ENCODE measurements at regions not wholly inside any gene's neighbourhood (a gene's known extent, or its start where the extent isn't known, plus 50 kb on each side); places are given as distances from the start of the nearest gene placed in this dataset.

- Histone ChIP-seq H3K9me3 (replicated peaks; ENCODE audit: control insufficient read depth, insufficient read depth, low read depth, low read length) (0 out of 2 replicates have a peak, but pooled peaks cover 4% of the 10 kb centered on the region), H4K20me1 (replicated peaks; ENCODE audit: control insufficient read depth, insufficient read depth, low read length) (no peaks in the 10 kb centered on the region), H3K9me1 (ENCODE audit: control insufficient read depth, insufficient read depth, low read length) (no peaks in the 10 kb centered on the region), H3K27ac (ENCODE audit: extremely low read depth, low read depth, low read length) (no peak overlapping the region), H3K4me2 (ENCODE audit: insufficient read depth, low read length) (no peak overlapping the region), H3K27me3 (ENCODE audit: control insufficient read depth in 2 of 2, insufficient read depth in 2 of 2, low read length in 2 of 2) (no peaks in the 10 kb centered on the region), H3K4me1 (replicated peaks in 1 of 2; ENCODE audit: control insufficient read depth in 2 of 2, insufficient read depth in 2 of 2, low read length in 2 of 2) (no peaks in the 10 kb centered on the region), H2AFZ (ENCODE audit: low read depth, low read length) (no peak overlapping the region), H3K4me3 (no peak overlapping the region), H3K9ac (ENCODE audit: insufficient read depth in 1 of 2, low read depth in 2 of 2, low read length in 2 of 2) (no peak overlapping the region), H3K79me2 (ENCODE audit: control insufficient read depth, insufficient read depth, low read length) (no peaks in the 10 kb centered on the region), H3K36me3 (ENCODE audit: control insufficient read depth, insufficient read depth, low read length) (no peaks in the 10 kb centered on the region)
- in situ Hi-C loops (cut with MboI) (no loop called here), intact Hi-C loops (cut with micrococcal nuclease) (no loop called here)
- no TSS peak for BruUV-seq (replicated peaks)
- POLR2A ChIA-PET = no interaction called here
- CTCF ChIA-PET (ENCODE audit: low intra/inter-chr PET ratio) = no interaction called here
- TF ChIP-seq ZNF253 (CRISPR knock-in tag; conservative IDR thresholded peaks at IDR 0.05) (no peak), KDM5B (IDR thresholded peaks at IDR 0.05; ENCODE audit: insufficient replicate concordance, low read depth, low read length) (no peak), ZNF24 (IDR thresholded peaks at IDR 0.05) (no peak), GATAD2B (IDR thresholded peaks at IDR 0.05; ENCODE audit: borderline replicate concordance) (no peak)
- ATAC-seq (no peak), FAIRE-seq (no peak), DNase-seq (ENCODE audit: extremely low read depth in 1 of 4, low spot score in 3 of 4) (no peak)
These were observed 362.0 kb downstream of the FSIP2 start for GRCh38 chr2:186100636-186101035.

- H3K4me3 ChIP-seq = no peak overlapping the region
- in situ Hi-C loops (cut with MboI) = no loop called here
These were observed 363.0 kb downstream of the FSIP2 start for GRCh38 chr2:186101616-186102015.

More at GRCh38 chr2:186101616-186102015, 363.0 kb downstream of the FSIP2 start:
- no peaks in the 10 kb centered on the region for H3K9me1 ChIP-seq (ENCODE audit: control insufficient read depth, insufficient read depth, low read length)
- no peaks in the 10 kb centered on the region for H3K27me3 ChIP-seq (ENCODE audit: control insufficient read depth in 2 of 2, insufficient read depth in 2 of 2, low read length in 2 of 2)
- CTCF ChIA-PET (ENCODE audit: low intra/inter-chr PET ratio) = no interaction called here
- 0% methylated on average over 3 of the region's 3 CpGs for WGBS (ENCODE audit: insufficient coverage, low coverage, missing lambda C conversion rate)
- no peak overlapping the region for H3K9ac ChIP-seq (ENCODE audit: insufficient read depth in 1 of 2, low read depth in 2 of 2, low read length in 2 of 2)
- FAIRE-seq (no peak), ATAC-seq (no peak), DNase-seq (ENCODE audit: extremely low read depth in 1 of 4, low spot score in 3 of 4) (no peak)
- intact Hi-C loops (cut with micrococcal nuclease) = no loop called here
- POLR2A ChIA-PET = no interaction called here
- no peak overlapping the region for H3K4me2 ChIP-seq (ENCODE audit: insufficient read depth, low read length)
- H3K27ac ChIP-seq (ENCODE audit: extremely low read depth, low read depth, low read length) = no peak overlapping the region
- no peak overlapping the region for H2AFZ ChIP-seq (ENCODE audit: low read depth, low read length)
- H3K9me3 ChIP-seq (replicated peaks; ENCODE audit: control insufficient read depth, insufficient read depth, low read depth, low read length) = 0 out of 2 replicates have a peak, but pooled peaks cover 4% of the 10 kb centered on the region
- H3K79me2 ChIP-seq (ENCODE audit: control insufficient read depth, insufficient read depth, low read length) = no peaks in the 10 kb centered on the region
- no peaks in the 10 kb centered on the region for H3K4me1 ChIP-seq (replicated peaks in 1 of 2; ENCODE audit: control insufficient read depth in 2 of 2, insufficient read depth in 2 of 2, low read length in 2 of 2)
- no peaks in the 10 kb centered on the region for H4K20me1 ChIP-seq (replicated peaks; ENCODE audit: control insufficient read depth, insufficient read depth, low read length)
- no peaks in the 10 kb centered on the region for H3K36me3 ChIP-seq (ENCODE audit: control insufficient read depth, insufficient read depth, low read length)
- BruUV-seq (replicated peaks) = no TSS peak
- TF ChIP-seq FOSL1 (tag; conservative IDR thresholded peaks at IDR 0.05) = no peak
